IPS-20b (cell line): ENCODE measurements at regions not wholly inside any gene's neighbourhood (a gene's known extent, or its start where the extent isn't known, plus 50 kb on each side); places are given as distances from the start of the nearest gene placed in this dataset.

Source experiments
- H3K27ac ChIP-seq: one replicate; pipeline ENCODE4 v1.5.1; 2013; ENCODE audit warnings: low read length
- H3K27me3 ChIP-seq: 2 replicates; pipeline ENCODE4 v1.6.1; 2013; ENCODE audit warnings: mild to moderate bottlenecking, low read length, inconsistent platforms; ENCODE audit not compliant: insufficient read depth
- H3K36me3 ChIP-seq: 2 replicates; pipeline ENCODE4 v1.6.1; 2013; ENCODE audit warnings: low read depth, mild to moderate bottlenecking, inconsistent platforms, low read length, moderate library complexity; ENCODE audit not compliant: insufficient read depth
- H3K4me1 ChIP-seq: 2 replicates; pipeline ENCODE4 v1.6.1; 2013; ENCODE audit warnings: mild to moderate bottlenecking, control low read depth, inconsistent platforms, low read length, moderate library complexity; ENCODE audit not compliant: insufficient read depth
- H3K4me3 ChIP-seq: 2 replicates; pipeline ENCODE4 v1.5.1; 2013; ENCODE audit warnings: mild to moderate bottlenecking, low read length, inconsistent platforms
- H3K9ac ChIP-seq: 2 replicates; pipeline ENCODE4 v1.6.1; 2013; ENCODE audit warnings: low read depth, mild to moderate bottlenecking, inconsistent platforms, low read length, moderate library complexity
- H3K9me3 ChIP-seq: 2 replicates; pipeline ENCODE4 v1.6.1; 2013; ENCODE audit warnings: mild to moderate bottlenecking, low read depth, low read length, inconsistent platforms; ENCODE audit not compliant: insufficient read depth

DNA sequence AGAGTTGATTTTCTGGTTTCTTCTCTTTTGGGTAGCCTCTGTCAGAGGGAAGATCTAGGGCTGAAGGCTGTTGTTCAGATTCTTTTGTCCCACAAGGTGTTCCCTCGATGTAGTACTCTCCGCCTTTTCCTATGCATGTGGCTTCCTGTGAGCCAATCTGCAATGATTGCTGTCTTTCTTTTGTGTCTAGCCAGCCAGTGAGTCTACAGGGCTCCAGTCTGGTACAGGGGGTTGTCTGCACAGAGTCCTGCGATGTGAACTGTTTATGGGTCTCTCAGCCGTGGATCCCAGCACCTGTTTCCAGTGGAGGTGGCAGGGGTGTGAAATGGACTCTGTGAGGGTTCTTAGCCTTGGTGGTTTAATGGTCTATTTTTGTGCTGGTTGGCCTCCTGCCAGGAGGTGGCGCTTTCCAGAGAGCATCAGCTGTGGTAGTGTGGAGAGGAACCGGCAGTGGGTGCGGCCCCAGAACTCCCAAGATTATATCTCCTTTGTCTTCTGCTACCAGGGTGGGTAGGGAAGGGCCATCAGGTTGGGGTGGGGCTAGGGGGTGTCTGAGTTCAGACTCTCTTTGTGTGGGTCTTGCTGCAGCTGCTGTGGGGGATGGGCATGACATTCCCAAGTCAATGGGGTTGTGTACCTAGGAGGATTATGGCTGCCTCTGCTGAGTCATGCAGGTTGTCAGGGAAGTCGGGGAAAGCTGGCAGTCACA is 81.3 kb upstream of the C21orf91 start:
- H3K36me3 ChIP-seq = no peaks in the 10 kb centered on the region
- peak overlapping the region; percentile 29; the same call in 1 of the 2 replicates for H3K9ac ChIP-seq
- H3K4me1 ChIP-seq = peaks cover 21% of the 10 kb centered on the region
- H3K9me3 ChIP-seq = no peaks in the 10 kb centered on the region; the same call in 1 of the 2 replicates
- H3K4me3 ChIP-seq = no peak overlapping the region
- H3K27me3 ChIP-seq = no peaks in the 10 kb centered on the region
- H3K27ac ChIP-seq = no peak overlapping the region

DNA sequence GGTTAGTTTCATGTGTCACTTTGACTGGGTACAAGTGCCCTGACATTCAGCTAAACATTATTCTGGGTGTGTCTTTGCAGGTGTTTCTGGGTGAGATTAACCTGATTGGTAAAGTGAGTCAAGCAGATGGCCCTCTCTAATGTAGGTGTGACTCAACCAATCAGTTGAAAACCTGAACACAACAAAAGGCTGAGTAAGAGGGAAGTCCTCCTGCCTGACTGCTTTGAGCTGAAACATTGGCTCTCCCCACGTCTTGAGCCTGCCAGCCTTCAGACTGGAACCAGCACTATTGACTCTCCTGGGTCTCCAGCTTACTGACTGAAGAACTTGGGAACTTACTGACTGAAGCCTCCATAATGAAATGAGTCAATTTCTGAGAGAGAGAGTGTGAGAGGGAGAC is 70.0 kb upstream of the C21orf91 start:
- no peak overlapping the region for H3K27ac ChIP-seq
- H3K36me3 ChIP-seq = no peaks in the 10 kb centered on the region
- H3K27me3 ChIP-seq = no peaks in the 10 kb centered on the region
- no peak overlapping the region for H3K9ac ChIP-seq
- H3K4me3 ChIP-seq = no peak overlapping the region
- no peaks in the 10 kb centered on the region for H3K4me1 ChIP-seq
- no peaks in the 10 kb centered on the region for H3K9me3 ChIP-seq

DNA sequence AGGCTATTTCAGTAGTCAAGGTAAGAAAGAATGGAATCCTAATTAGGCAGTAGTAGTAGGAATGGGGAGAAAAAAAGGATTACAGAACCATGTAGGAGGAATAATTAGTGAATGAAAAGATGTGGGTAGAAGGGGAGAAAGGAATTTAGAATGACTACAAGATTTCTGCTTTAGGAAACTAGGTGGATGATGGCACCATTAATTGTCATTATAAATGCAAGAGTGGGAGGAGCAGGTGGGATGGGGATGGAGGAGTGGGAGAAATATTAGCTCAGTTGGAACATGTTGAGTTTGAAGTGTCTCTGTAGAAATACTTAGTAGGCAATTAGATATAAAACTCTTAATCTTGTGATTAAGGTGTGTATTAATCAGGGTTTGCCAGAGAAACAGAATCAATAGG is 50.0 kb upstream of the C21orf91 start:
- H3K4me1 ChIP-seq = no peaks in the 10 kb centered on the region
- H3K36me3 ChIP-seq = no peaks in the 10 kb centered on the region
- no peaks in the 10 kb centered on the region for H3K27me3 ChIP-seq
- H3K4me3 ChIP-seq = no peak overlapping the region
- H3K9ac ChIP-seq = no peak overlapping the region
- H3K9me3 ChIP-seq = no peaks in the 10 kb centered on the region
- H3K27ac ChIP-seq = no peak overlapping the region
